Heart left ventricle (tissue), 13 donors: ENCODE measurements at regions not wholly inside any gene's neighbourhood (a gene's known extent, or its start where the extent isn't known, plus 50 kb on each side); places are given as distances from the start of the nearest gene placed in this dataset.

Experiments used
- POLR2A ChIP-seq, 2 donors: fragments of 450-650 bp; IDR thresholded peaks; one replicate each; pipeline ENCODE4 v1.6.1; 2017; ENCODE audit warnings: antibody characterized with exemption in 2 of 2, mild to moderate bottlenecking in 2 of 2, moderate library complexity in 2 of 2
- TF ChIP-seq, protein P1 (sequence below), 12 donors: fragments of 200-600 bp; sonication (generic) in 4 of 12; IDR thresholded peaks; one replicate each; pipeline versions ENCODE4 v1.5.0 to v1.8.0; 2018 to 2022; ENCODE audit warnings: antibody characterized with exemption in 12 of 12, mild to moderate bottlenecking in 5 of 12
- donor health status: ischemic (EF 13 %, LVEDD 7.1; RV severe dilation, severe dysfunction).
- donor health status: DM: no; HTN: yes; CAD: no.
- donor health status: DM: no; HTN: no; CAD: no.
- donor health status: ischemic (EF 25% LVEDD 6.9; RV normal size, moderate dysfunction).
- donor health status: ischemic (EF 25% LVEDD 5.7; RV mildly dilated, moderate dysfunction).
- donor health status: ischemic (EF 35%, LVEDD 5.7; RV mildly dilated, moderate dysfunction).
- donor health status: nonischemic (EF 11% LVEDD 7.7; RV severe dilation, severe dysfunction).
- donor health status: DM: yes; HTN: yes; CAD: no.
- donor health status: PGD.
- donor health status: ischemic (EF 29% LVEDD 5.4; RV normal size, mild dysfunction).
- donor health status: nonischemic (EF 23%, LVEDD 6.1; RV moderate dilation, normal function).

DNA sequence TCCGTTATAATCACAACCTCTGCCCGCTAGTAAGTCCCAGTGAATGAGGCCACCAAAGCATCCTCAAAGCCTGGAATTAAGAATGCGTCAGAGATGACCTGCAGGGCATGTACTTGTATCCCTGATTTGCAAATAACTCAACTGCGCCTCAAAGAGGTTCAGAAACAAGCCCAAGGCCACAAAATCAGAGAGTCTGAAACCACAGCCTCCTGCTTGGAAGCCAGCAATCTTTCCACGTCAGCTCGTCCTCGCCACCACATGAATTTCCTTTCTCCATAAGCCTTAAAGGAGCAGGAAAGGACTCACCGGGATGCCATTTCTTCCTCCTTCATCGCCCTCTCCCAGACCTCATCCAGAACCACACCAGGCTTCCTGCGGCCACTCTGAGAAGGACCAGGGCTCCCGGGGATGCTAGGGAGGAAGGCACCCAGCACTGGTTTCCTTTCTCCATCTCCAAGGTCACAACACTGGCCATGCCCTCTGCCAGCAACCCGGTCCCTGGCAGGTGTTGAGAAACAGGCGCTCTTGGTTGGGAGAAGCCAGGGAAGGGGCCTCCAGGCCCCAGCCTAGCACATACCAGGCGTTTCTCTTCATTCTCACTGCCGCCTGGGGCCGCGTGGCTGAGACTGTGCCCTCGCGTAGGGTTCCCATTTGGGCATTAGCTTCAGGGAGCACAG, 191.2 kb upstream of the DIO3 start:
- TF ChIP-seq POLR2A (IDR thresholded peaks at IDR 0.05) = no peak
- TF ChIP-seq, protein P1, sequence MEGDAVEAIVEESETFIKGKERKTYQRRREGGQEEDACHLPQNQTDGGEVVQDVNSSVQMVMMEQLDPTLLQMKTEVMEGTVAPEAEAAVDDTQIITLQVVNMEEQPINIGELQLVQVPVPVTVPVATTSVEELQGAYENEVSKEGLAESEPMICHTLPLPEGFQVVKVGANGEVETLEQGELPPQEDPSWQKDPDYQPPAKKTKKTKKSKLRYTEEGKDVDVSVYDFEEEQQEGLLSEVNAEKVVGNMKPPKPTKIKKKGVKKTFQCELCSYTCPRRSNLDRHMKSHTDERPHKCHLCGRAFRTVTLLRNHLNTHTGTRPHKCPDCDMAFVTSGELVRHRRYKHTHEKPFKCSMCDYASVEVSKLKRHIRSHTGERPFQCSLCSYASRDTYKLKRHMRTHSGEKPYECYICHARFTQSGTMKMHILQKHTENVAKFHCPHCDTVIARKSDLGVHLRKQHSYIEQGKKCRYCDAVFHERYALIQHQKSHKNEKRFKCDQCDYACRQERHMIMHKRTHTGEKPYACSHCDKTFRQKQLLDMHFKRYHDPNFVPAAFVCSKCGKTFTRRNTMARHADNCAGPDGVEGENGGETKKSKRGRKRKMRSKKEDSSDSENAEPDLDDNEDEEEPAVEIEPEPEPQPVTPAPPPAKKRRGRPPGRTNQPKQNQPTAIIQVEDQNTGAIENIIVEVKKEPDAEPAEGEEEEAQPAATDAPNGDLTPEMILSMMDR (IDR thresholded peaks at IDR 0.05) = no peak
